ENCODE measurements at regions not wholly inside any gene's neighbourhood (a gene's known extent, or its start where the extent isn't known, plus 50 kb on each side); places are given as distances from the start of the nearest gene placed in this dataset.
"Not testable (repeated sequence)": the region's sequence is repeated elsewhere in the genome, so short reads cannot be mapped to it uniquely, and the experiment has no call there.

- Histone ChIP-seq H3K9ac (ENCODE audit: low read length) (no peak overlapping the region), H4K20me1 (ENCODE audit: insufficient read depth, low read length) (no peaks in the 10 kb centered on the region), H3K4me2 (ENCODE audit: low read length) (no peak overlapping the region), H3K9me3 (ENCODE audit: insufficient read depth, low read depth, low read length) (no peaks in the 10 kb centered on the region), H3K36me3 (ENCODE audit: insufficient read depth, low read length) (no peaks in the 10 kb centered on the region), H3K27me3 (ENCODE audit: insufficient read depth, low read length) (no peaks in the 10 kb centered on the region), H3K27ac (ENCODE audit: low read depth, low read length) (no peak overlapping the region), H3K4me3 (ENCODE audit: insufficient read depth, low read depth, low read length) (no peak overlapping the region), H3K4me1 (ENCODE audit: insufficient read depth, low read length) (no peaks in the 10 kb centered on the region), H3K79me2 (ENCODE audit: insufficient read depth, low read length) (no peaks in the 10 kb centered on the region), H2AFZ (ENCODE audit: low read depth, low read length) (no peak overlapping the region)
- Mint-ChIP-seq H3K36me3 (ENCODE audit: low read depth, unreplicated experiment) (no peaks in the 10 kb centered on the region), H3K9me3 (ENCODE audit: unreplicated experiment) (peaks cover 2% of the 10 kb centered on the region), H3K4me3 (ENCODE audit: unreplicated experiment) (no peak overlapping the region), H3K27ac (ENCODE audit: unreplicated experiment) (no peak overlapping the region), H3K4me1 (ENCODE audit: low read depth, unreplicated experiment) (peaks cover 10% of the 10 kb centered on the region), H3K27me3 (ENCODE audit: low read depth, unreplicated experiment) (no peaks in the 10 kb centered on the region)
- DNase-seq (ENCODE audit: low read depth): no peak
- TF ChIP-seq EZH2 (IDR thresholded peaks at IDR 0.05; ENCODE audit: insufficient read depth, low read length): no peak
- no peak for TF ChIP-seq CTCF (IDR thresholded peaks at IDR 0.05; ENCODE audit: insufficient read depth, low read depth, low read length)
- no peak for FAIRE-seq
Measured at GRCh38 chr5:67858471-67859031, 357.0 kb upstream of the PIK3R1 start.

GRCh38 chr5:67857502-67857901 is 358.1 kb upstream of the PIK3R1 start:
- TF ChIP-seq CTCF (IDR thresholded peaks at IDR 0.05; ENCODE audit: insufficient read depth, low read depth, low read length): no peak
- no peak for TF ChIP-seq EZH2 (IDR thresholded peaks at IDR 0.05; ENCODE audit: insufficient read depth, low read length)
- Histone ChIP-seq H3K9me3 (ENCODE audit: insufficient read depth, low read depth, low read length) (no peaks in the 10 kb centered on the region), H2AFZ (ENCODE audit: low read depth, low read length) (no peak overlapping the region), H3K79me2 (ENCODE audit: insufficient read depth, low read length) (no peaks in the 10 kb centered on the region), H3K4me3 (ENCODE audit: insufficient read depth, low read depth, low read length) (no peak overlapping the region), H4K20me1 (ENCODE audit: insufficient read depth, low read length) (no peaks in the 10 kb centered on the region), H3K4me2 (ENCODE audit: low read length) (no peak overlapping the region), H3K36me3 (ENCODE audit: insufficient read depth, low read length) (no peaks in the 10 kb centered on the region), H3K9ac (ENCODE audit: low read length) (no peak overlapping the region), H3K4me1 (ENCODE audit: insufficient read depth, low read length) (no peaks in the 10 kb centered on the region), H3K27me3 (ENCODE audit: insufficient read depth, low read length) (no peaks in the 10 kb centered on the region), H3K27ac (ENCODE audit: low read depth, low read length) (no peak overlapping the region)
- Mint-ChIP-seq H3K27me3 (ENCODE audit: low read depth, unreplicated experiment) (no peaks in the 10 kb centered on the region), H3K27ac (ENCODE audit: unreplicated experiment) (no peak overlapping the region), H3K4me3 (ENCODE audit: unreplicated experiment) (no peak overlapping the region), H3K4me1 (ENCODE audit: low read depth, unreplicated experiment) (peaks cover 10% of the 10 kb centered on the region), H3K9me3 (ENCODE audit: unreplicated experiment) (peaks cover 2% of the 10 kb centered on the region), H3K36me3 (ENCODE audit: low read depth, unreplicated experiment) (no peaks in the 10 kb centered on the region)
- DNase-seq (ENCODE audit: low read depth): no peak
- FAIRE-seq: no peak

DNA sequence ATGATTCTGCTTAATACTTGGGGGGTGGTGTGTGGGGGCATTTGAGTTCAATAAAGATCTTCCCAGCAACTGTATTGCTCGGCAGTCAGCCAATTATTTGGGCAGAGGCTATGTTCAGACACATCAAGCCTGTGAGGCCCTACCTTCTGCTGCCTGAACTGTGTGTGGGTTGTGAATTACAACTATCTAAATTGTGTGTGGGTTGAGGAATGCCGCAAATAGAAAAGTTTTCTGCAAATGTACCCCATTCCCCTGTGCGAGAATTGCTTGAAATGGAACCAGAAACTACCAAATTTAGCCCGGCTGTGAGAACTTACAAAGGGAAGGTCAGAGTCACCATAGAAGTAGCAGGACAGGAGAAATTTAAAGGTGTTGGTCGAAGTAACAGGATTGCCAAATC is 360.0 kb upstream of the PIK3R1 start:
- Mint-ChIP-seq H3K27me3 (ENCODE audit: low read depth, unreplicated experiment) (no peaks in the 10 kb centered on the region), H3K4me3 (ENCODE audit: unreplicated experiment) (no peak overlapping the region), H3K27ac (ENCODE audit: unreplicated experiment) (no peak overlapping the region), H3K4me1 (ENCODE audit: low read depth, unreplicated experiment) (peaks cover 10% of the 10 kb centered on the region), H3K9me3 (ENCODE audit: unreplicated experiment) (peaks cover 4% of the 10 kb centered on the region), H3K36me3 (ENCODE audit: low read depth, unreplicated experiment) (no peaks in the 10 kb centered on the region)
- FAIRE-seq: no peak
- no peaks in the 10 kb centered on the region for H3K4me1 ChIP-seq (ENCODE audit: insufficient read depth, low read length)
- no peaks in the 10 kb centered on the region for H3K36me3 ChIP-seq (ENCODE audit: insufficient read depth, low read length)
- H3K9ac ChIP-seq (ENCODE audit: low read length): no peak overlapping the region
- H3K4me3 ChIP-seq (ENCODE audit: insufficient read depth, low read depth, low read length): no peak overlapping the region
- H2AFZ ChIP-seq (ENCODE audit: low read depth, low read length): no peak overlapping the region
- no peaks in the 10 kb centered on the region for H3K9me3 ChIP-seq (ENCODE audit: insufficient read depth, low read depth, low read length)
- H3K27ac ChIP-seq (ENCODE audit: low read depth, low read length): no peak overlapping the region
- no peaks in the 10 kb centered on the region for H3K27me3 ChIP-seq (ENCODE audit: insufficient read depth, low read length)
- H4K20me1 ChIP-seq (ENCODE audit: insufficient read depth, low read length): no peaks in the 10 kb centered on the region
- H3K4me2 ChIP-seq (ENCODE audit: low read length): no peak overlapping the region
- DNase-seq (ENCODE audit: low read depth): no peak
- H3K79me2 ChIP-seq (ENCODE audit: insufficient read depth, low read length): no peaks in the 10 kb centered on the region
- TF ChIP-seq EZH2 (IDR thresholded peaks at IDR 0.05; ENCODE audit: insufficient read depth, low read length): no peak
- TF ChIP-seq CTCF (IDR thresholded peaks at IDR 0.05; ENCODE audit: insufficient read depth, low read depth, low read length): no peak

- not testable (repeated sequence) for H3K27me3 ChIP-seq (ENCODE audit: insufficient read depth, low read length); H3K9me3 Mint-ChIP-seq (ENCODE audit: unreplicated experiment); H3K4me3 Mint-ChIP-seq (ENCODE audit: unreplicated experiment); H3K4me2 ChIP-seq (ENCODE audit: low read length); FAIRE-seq; H3K36me3 Mint-ChIP-seq (ENCODE audit: low read depth, unreplicated experiment); H3K27ac ChIP-seq (ENCODE audit: low read depth, low read length); DNase-seq (ENCODE audit: low read depth); H3K4me1 Mint-ChIP-seq (ENCODE audit: low read depth, unreplicated experiment); H3K9me3 ChIP-seq (ENCODE audit: insufficient read depth, low read depth, low read length); H4K20me1 ChIP-seq (ENCODE audit: insufficient read depth, low read length); H2AFZ ChIP-seq (ENCODE audit: low read depth, low read length); H3K4me1 ChIP-seq (ENCODE audit: insufficient read depth, low read length); H3K27ac Mint-ChIP-seq (ENCODE audit: unreplicated experiment); H3K79me2 ChIP-seq (ENCODE audit: insufficient read depth, low read length); H3K27me3 Mint-ChIP-seq (ENCODE audit: low read depth, unreplicated experiment); H3K4me3 ChIP-seq (ENCODE audit: insufficient read depth, low read depth, low read length); H3K36me3 ChIP-seq (ENCODE audit: insufficient read depth, low read length); H3K9ac ChIP-seq (ENCODE audit: low read length)
Measured at GRCh38 chr5:67850906-67851305, 364.6 kb upstream of the PIK3R1 start.

Measured in astrocyte (in vitro differentiated cells and primary cell).